ENCODE measurements at regions not wholly inside any gene's neighbourhood (a gene's known extent, or its start where the extent isn't known, plus 50 kb on each side); places are given as distances from the start of the nearest gene placed in this dataset.
"Not testable (repeated sequence)": the region's sequence is repeated elsewhere in the genome, so short reads cannot be mapped to it uniquely, and the experiment has no call there.

- DNase-seq: no peak
Measured at GRCh38 chr3:5687230-5687629, 499.7 kb downstream of the EDEM1 start.

GRCh38 chr3:5690490-5690889, 503.0 kb downstream of the EDEM1 start:
- no peak for DNase-seq

- DNase-seq: no peak
Measured at GRCh38 chr3:5690904-5691532, 503.5 kb downstream of the EDEM1 start.

- no peak for DNase-seq
Measured at GRCh38 chr3:5692446-5692845, 504.9 kb downstream of the EDEM1 start.

GRCh38 chr3:5694266-5694665, 506.8 kb downstream of the EDEM1 start:
- no peak for DNase-seq

- DNase-seq: no peak
Measured at GRCh38 chr3:5698851-5699250, 511.3 kb downstream of the EDEM1 start.

GRCh38 chr3:5699313-5699712, 511.8 kb downstream of the EDEM1 start:
- no peak for DNase-seq

- DNase-seq: no peak
Measured at GRCh38 chr3:5699811-5700210, 512.3 kb downstream of the EDEM1 start.

GRCh38 chr3:5701005-5701404, 513.5 kb downstream of the EDEM1 start:
- DNase-seq: not testable (repeated sequence)

GRCh38 chr3:5707794-5708193, 520.3 kb downstream of the EDEM1 start:
- DNase-seq: no peak

- DNase-seq: no peak
Measured at GRCh38 chr3:5709714-5710113, 522.2 kb downstream of the EDEM1 start.

GRCh38 chr3:5710718-5711117, 523.2 kb downstream of the EDEM1 start:
- DNase-seq: no peak

- no peak for DNase-seq
Measured at GRCh38 chr3:5717254-5717653, 529.7 kb downstream of the EDEM1 start.

GRCh38 chr3:5719668-5720067, 532.2 kb downstream of the EDEM1 start:
- not testable (repeated sequence) for DNase-seq

- no peak for DNase-seq
Measured at GRCh38 chr3:5725801-5726200, 538.3 kb downstream of the EDEM1 start.

- DNase-seq: no peak
Measured at GRCh38 chr3:5726621-5727020, 539.1 kb downstream of the EDEM1 start.

- no peak for DNase-seq
Measured at GRCh38 chr3:5727743-5728484, 540.4 kb downstream of the EDEM1 start.

- DNase-seq: no peak
Measured at GRCh38 chr3:5729852-5730251, 542.3 kb downstream of the EDEM1 start.

GRCh38 chr3:5731100-5731499, 543.6 kb downstream of the EDEM1 start:
- DNase-seq: no peak

GRCh38 chr3:5732081-5732480, 544.6 kb downstream of the EDEM1 start:
- no peak for DNase-seq

- no peak for DNase-seq
Measured at GRCh38 chr3:5733995-5734394, 546.5 kb downstream of the EDEM1 start.

GRCh38 chr3:5735896-5736295, 548.4 kb downstream of the EDEM1 start:
- no peak for DNase-seq

GRCh38 chr3:5739299-5739935, 551.9 kb downstream of the EDEM1 start:
- DNase-seq: no peak

Data from anterior cingulate cortex (tissue), 58 donors.